OCI-LY3 (cell line): ENCODE measurements at regions not wholly inside any gene's neighbourhood (a gene's known extent, or its start where the extent isn't known, plus 50 kb on each side); places are given as distances from the start of the nearest gene placed in this dataset.
"Not testable (repeated sequence)": the region's sequence is repeated elsewhere in the genome, so short reads cannot be mapped to it uniquely, and the experiment has no call there.

Experiments
- H2AFZ ChIP-seq: fragments of 200-600, 300-600 bp; shearing (Covaris generic); 2 replicates; pipeline ENCODE4 v1.6.0; 2014; ENCODE audit warnings: antibody characterized with exemption, low read depth, low read length
- H3K27ac ChIP-seq: fragments of 200-600, 300-600 bp; sonication (generic); 2 replicates; pipeline ENCODE4 v1.5.1; 2014; ENCODE audit warnings: mild to moderate bottlenecking, low read length, moderate library complexity, mixed read lengths
- H3K27me3 ChIP-seq: fragments of 200-600, 300-600 bp; sonication (generic); 2 replicates; pipeline ENCODE4 v1.6.1; 2014; ENCODE audit warnings: low read depth, low read length, mixed read lengths
- H3K36me3 ChIP-seq: fragments of 200-600, 300-600 bp; sonication (generic); replicated peaks from 2 replicates; pipeline ENCODE3; 2014; ENCODE audit warnings: low read depth, low read length, mixed read lengths
- H3K4me1 ChIP-seq: fragments of 300-600, 200-600 bp; sonication (generic); 2 replicates; pipeline ENCODE4 v1.6.1; 2014; ENCODE audit warnings: low read length, mixed read lengths
- H3K4me2 ChIP-seq: fragments of 200-600, 300-600 bp; sonication (generic); 2 replicates; pipeline ENCODE4 v1.6.1; 2014; ENCODE audit warnings: low read length, mixed read lengths
- H3K4me3 ChIP-seq: fragments of 300-600, 200-600 bp; sonication (generic); 2 replicates; pipeline ENCODE4 v1.5.1; 2014; ENCODE audit warnings: antibody characterized with exemption, mild to moderate bottlenecking, low read length, moderate library complexity
- H3K79me2 ChIP-seq: fragments of 300-600, 200-600 bp; shearing (Covaris generic); 2 replicates; pipeline ENCODE4 v1.6.1; 2014; ENCODE audit warnings: mild to moderate bottlenecking, low read length, mixed read lengths
- H3K9ac ChIP-seq: fragments of 300-600, 200-600 bp; shearing (Covaris generic); 2 replicates; pipeline ENCODE4 v1.6.0; 2014; ENCODE audit warnings: mild to moderate bottlenecking, low read length, moderate library complexity
- H3K9me3 ChIP-seq: fragments of 200-600, 300-600 bp; shearing (Covaris generic); 2 replicates; pipeline ENCODE4 v1.6.1; 2014; ENCODE audit warnings: low read length, mixed read lengths; ENCODE audit not compliant: insufficient read depth
- H4K20me1 ChIP-seq: fragments of 200-600, 300-600 bp; sonication (generic); 2 replicates; pipeline ENCODE4 v1.6.1; 2016; ENCODE audit warnings: low read length, mixed read lengths; ENCODE audit not compliant: insufficient read depth
- EZH2phosphoT487 ChIP-seq: fragments of 200-600 bp; shearing (Covaris generic); IDR thresholded peaks from 2 replicates; pipeline ENCODE4 v1.6.1; 2018; ENCODE audit warnings: antibody characterized with exemption, mixed run types, low read depth
- TF ChIP-seq, protein P1 (sequence below): fragments of 200-600, 300-600 bp; sonication (generic); IDR thresholded peaks from 2 replicates; pipeline ENCODE4 v1.5.1; 2014; ENCODE audit warnings: antibody characterized with exemption, low read length, low read depth

DNA sequence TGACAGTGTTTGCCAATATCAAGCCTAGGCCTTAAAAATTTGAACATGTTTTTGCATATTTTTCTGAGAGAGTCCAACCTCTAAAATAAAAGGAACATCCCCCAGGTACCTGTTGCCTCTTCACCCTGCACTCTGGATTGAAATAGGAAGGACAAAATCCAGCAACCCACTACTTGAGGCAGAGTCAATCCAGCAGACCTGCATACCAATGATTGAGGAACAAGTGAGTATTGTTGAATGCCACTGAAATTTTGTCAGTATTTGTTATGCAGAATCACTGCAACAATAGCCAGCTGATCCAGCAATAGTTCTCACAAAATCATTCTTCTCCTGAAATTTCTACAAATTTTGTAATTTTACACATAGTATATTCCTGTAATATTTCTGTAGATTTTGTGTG, 460.6 kb upstream of the FOXG1 start:
- Histone ChIP-seq H3K9ac (no peak overlapping the region), H3K36me3 (no peaks in the 10 kb centered on the region), H2AFZ (no peak overlapping the region), H4K20me1 (no peaks in the 10 kb centered on the region), H3K27me3 (no peaks in the 10 kb centered on the region), H3K4me2 (no peak overlapping the region), H3K4me1 (no peaks in the 10 kb centered on the region), H3K27ac (no peak overlapping the region), H3K79me2 (no peaks in the 10 kb centered on the region), H3K4me3 (no peak overlapping the region), H3K9me3 (no peaks in the 10 kb centered on the region)
- no peak for TF ChIP-seq EZH2phosphoT487
- TF ChIP-seq, protein P1, sequence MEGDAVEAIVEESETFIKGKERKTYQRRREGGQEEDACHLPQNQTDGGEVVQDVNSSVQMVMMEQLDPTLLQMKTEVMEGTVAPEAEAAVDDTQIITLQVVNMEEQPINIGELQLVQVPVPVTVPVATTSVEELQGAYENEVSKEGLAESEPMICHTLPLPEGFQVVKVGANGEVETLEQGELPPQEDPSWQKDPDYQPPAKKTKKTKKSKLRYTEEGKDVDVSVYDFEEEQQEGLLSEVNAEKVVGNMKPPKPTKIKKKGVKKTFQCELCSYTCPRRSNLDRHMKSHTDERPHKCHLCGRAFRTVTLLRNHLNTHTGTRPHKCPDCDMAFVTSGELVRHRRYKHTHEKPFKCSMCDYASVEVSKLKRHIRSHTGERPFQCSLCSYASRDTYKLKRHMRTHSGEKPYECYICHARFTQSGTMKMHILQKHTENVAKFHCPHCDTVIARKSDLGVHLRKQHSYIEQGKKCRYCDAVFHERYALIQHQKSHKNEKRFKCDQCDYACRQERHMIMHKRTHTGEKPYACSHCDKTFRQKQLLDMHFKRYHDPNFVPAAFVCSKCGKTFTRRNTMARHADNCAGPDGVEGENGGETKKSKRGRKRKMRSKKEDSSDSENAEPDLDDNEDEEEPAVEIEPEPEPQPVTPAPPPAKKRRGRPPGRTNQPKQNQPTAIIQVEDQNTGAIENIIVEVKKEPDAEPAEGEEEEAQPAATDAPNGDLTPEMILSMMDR, result no peak

DNA sequence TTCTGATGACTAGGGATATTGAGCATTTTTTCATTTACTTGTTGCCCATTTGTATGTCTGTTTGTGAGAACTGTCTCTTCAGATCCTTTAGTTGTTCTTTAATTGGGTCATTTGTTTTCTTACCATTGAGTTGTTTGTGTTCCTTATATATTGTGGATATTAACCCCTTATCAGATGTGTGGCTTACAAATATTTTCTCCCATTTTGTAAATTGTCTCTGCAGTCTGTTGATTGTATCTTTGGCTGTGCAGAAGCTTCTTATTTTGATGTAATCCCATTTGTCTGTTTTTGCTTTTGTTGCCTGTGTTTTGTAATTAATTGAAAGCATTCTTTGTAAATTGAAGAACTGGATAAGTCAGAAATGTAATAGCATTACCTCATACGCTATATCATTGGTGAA, 459.1 kb upstream of the FOXG1 start:
- TF ChIP-seq, protein P1, result no peak
- TF ChIP-seq EZH2phosphoT487, result no peak
- no peak overlapping the region for H3K4me2 ChIP-seq
- H3K9me3 ChIP-seq, result no peaks in the 10 kb centered on the region
- no peak overlapping the region for H2AFZ ChIP-seq
- H3K79me2 ChIP-seq, result no peaks in the 10 kb centered on the region
- no peaks in the 10 kb centered on the region for H3K27me3 ChIP-seq
- H3K4me3 ChIP-seq, result no peak overlapping the region
- H3K4me1 ChIP-seq, result no peaks in the 10 kb centered on the region
- H3K27ac ChIP-seq, result no peak overlapping the region
- no peaks in the 10 kb centered on the region for H3K36me3 ChIP-seq
- H4K20me1 ChIP-seq, result no peaks in the 10 kb centered on the region
- no peak overlapping the region for H3K9ac ChIP-seq

DNA sequence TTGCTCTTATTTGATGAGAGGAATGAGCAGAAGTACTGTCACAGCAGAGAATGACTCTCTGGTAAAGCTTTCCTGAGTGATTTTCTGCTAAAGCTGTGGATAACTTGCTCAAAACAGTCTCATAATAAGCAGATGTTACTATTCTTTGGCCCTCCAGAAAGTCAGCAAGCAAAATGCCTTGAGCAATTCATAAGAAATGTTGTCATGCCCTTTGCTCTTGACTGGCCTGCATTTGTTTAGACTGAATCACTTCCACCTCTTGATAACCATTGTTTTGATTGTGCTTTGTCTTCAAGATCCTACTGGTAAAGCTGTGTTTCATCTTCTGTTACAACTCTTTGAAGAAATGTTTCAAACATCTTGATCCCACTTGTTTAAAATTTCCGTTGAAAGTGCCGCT, 457.9 kb upstream of the FOXG1 start:
- no peaks in the 10 kb centered on the region for H3K36me3 ChIP-seq
- H3K27ac ChIP-seq, result no peak overlapping the region
- H4K20me1 ChIP-seq, result no peaks in the 10 kb centered on the region
- no peak overlapping the region for H3K4me3 ChIP-seq
- TF ChIP-seq EZH2phosphoT487, result no peak
- TF ChIP-seq, protein P1, result no peak
- H3K9me3 ChIP-seq, result no peaks in the 10 kb centered on the region
- H3K27me3 ChIP-seq, result no peaks in the 10 kb centered on the region
- no peaks in the 10 kb centered on the region for H3K4me1 ChIP-seq
- no peak overlapping the region for H2AFZ ChIP-seq
- H3K4me2 ChIP-seq, result no peak overlapping the region
- no peak overlapping the region for H3K9ac ChIP-seq
- no peaks in the 10 kb centered on the region for H3K79me2 ChIP-seq

DNA sequence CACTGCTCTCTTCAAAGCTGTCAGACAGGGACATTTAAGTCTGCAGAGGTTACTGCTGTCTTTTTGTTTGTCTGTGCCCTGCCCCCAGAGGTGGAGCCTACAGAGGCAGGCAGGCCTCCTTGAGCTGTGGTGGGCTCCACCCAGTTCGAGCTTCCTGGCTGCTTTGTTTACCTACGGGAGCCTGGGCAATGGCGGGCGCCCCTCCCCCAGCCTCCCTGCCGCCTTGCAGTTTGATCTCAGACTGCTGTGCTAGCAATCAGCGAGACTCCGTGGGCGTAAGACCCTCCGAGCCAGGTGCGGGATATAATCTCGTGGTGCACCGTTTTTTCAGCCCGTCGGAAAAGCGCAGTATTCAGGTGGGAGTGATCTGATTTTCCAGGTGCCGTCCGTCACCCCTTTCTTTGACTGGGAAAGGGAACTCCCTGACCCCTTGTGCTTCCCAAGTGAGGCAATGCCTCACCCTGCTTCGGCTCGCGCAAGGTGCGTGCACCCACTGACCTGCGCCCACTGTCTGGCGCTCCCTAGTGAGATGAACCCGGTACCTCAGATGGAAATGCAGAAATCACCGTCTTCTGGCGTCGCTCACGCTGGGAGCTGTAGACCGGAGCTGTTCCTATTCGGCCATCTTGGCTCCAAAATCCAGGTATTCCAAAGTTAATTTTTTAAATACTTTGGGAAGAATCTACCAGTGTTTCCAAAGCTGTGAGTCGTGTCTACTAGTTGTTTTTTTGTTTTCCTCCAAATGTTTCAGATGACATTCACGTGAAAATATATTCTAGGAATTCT, 448.5 kb upstream of the FOXG1 start:
- H3K79me2 ChIP-seq, H3K4me2 ChIP-seq, H4K20me1 ChIP-seq, H3K9ac ChIP-seq, H3K4me3 ChIP-seq, H3K9me3 ChIP-seq, H3K27me3 ChIP-seq, H2AFZ ChIP-seq, H3K36me3 ChIP-seq, H3K4me1 ChIP-seq, H3K27ac ChIP-seq: not testable (repeated sequence)
